ENCODE measurements at regions not wholly inside any gene's neighbourhood (a gene's known extent, or its start where the extent isn't known, plus 50 kb on each side); places are given as distances from the start of the nearest gene placed in this dataset.

GRCh38 chr18:5661179-5661578 is 117.4 kb upstream of the EPB41L3 start:
- no peak for TF ChIP-seq CTCF (IDR thresholded peaks at IDR 0.05; ENCODE audit: partially characterized antibody, unreplicated experiment)
- Mint-ChIP-seq H3K27me3 (ENCODE audit: unreplicated experiment) (no peaks in the 10 kb centered on the region), H3K9me3 (ENCODE audit: unreplicated experiment) (peaks cover 2% of the 10 kb centered on the region), H3K4me3 (ENCODE audit: unreplicated experiment) (no peak overlapping the region), H3K36me3 (ENCODE audit: unreplicated experiment) (no peaks in the 10 kb centered on the region), H3K4me1 (ENCODE audit: low read depth, unreplicated experiment) (no peaks in the 10 kb centered on the region), H3K27ac (ENCODE audit: unreplicated experiment) (no peak overlapping the region)
- DNase-seq = no peak

GRCh38 chr18:5653802-5654201 is 110.0 kb upstream of the EPB41L3 start:
- Mint-ChIP-seq H3K4me3 (ENCODE audit: unreplicated experiment) (no peak overlapping the region), H3K4me1 (ENCODE audit: low read depth, unreplicated experiment) (no peaks in the 10 kb centered on the region), H3K9me3 (ENCODE audit: unreplicated experiment) (no peaks in the 10 kb centered on the region), H3K36me3 (ENCODE audit: unreplicated experiment) (no peaks in the 10 kb centered on the region), H3K27me3 (ENCODE audit: unreplicated experiment) (no peaks in the 10 kb centered on the region), H3K27ac (ENCODE audit: unreplicated experiment) (no peak overlapping the region)
- no peak for DNase-seq
- no peak for TF ChIP-seq CTCF (IDR thresholded peaks at IDR 0.05; ENCODE audit: partially characterized antibody, unreplicated experiment)

GRCh38 chr18:5651736-5652135 is 107.9 kb upstream of the EPB41L3 start:
- H3K4me3 Mint-ChIP-seq (ENCODE audit: unreplicated experiment) = no peak overlapping the region
- no peak for TF ChIP-seq CTCF (IDR thresholded peaks at IDR 0.05; ENCODE audit: partially characterized antibody, unreplicated experiment)
- no peaks in the 10 kb centered on the region for H3K4me1 Mint-ChIP-seq (ENCODE audit: low read depth, unreplicated experiment)
- peaks cover 5% of the 10 kb centered on the region for H3K36me3 Mint-ChIP-seq (ENCODE audit: unreplicated experiment)
- H3K27me3 Mint-ChIP-seq (ENCODE audit: unreplicated experiment) = no peaks in the 10 kb centered on the region
- no peaks in the 10 kb centered on the region for H3K9me3 Mint-ChIP-seq (ENCODE audit: unreplicated experiment)
- DNase-seq = no peak
- H3K27ac Mint-ChIP-seq (ENCODE audit: unreplicated experiment) = no peak overlapping the region

- no peak for TF ChIP-seq CTCF (IDR thresholded peaks at IDR 0.05; ENCODE audit: partially characterized antibody, unreplicated experiment)
- H3K36me3 Mint-ChIP-seq (ENCODE audit: unreplicated experiment) = peaks cover 5% of the 10 kb centered on the region
- no peak for DNase-seq
- H3K27me3 Mint-ChIP-seq (ENCODE audit: unreplicated experiment) = no peaks in the 10 kb centered on the region
- H3K27ac Mint-ChIP-seq (ENCODE audit: unreplicated experiment) = no peak overlapping the region
- peaks cover 6% of the 10 kb centered on the region for H3K4me1 Mint-ChIP-seq (ENCODE audit: low read depth, unreplicated experiment)
- no peak overlapping the region for H3K4me3 Mint-ChIP-seq (ENCODE audit: unreplicated experiment)
- H3K9me3 Mint-ChIP-seq (ENCODE audit: unreplicated experiment) = no peaks in the 10 kb centered on the region
These were observed 105.6 kb upstream of the EPB41L3 start for GRCh38 chr18:5649439-5649838.

GRCh38 chr18:5646739-5647138 is 102.9 kb upstream of the EPB41L3 start:
- H3K4me3 Mint-ChIP-seq (ENCODE audit: unreplicated experiment) = no peak overlapping the region
- no peak overlapping the region for H3K27ac Mint-ChIP-seq (ENCODE audit: unreplicated experiment)
- H3K9me3 Mint-ChIP-seq (ENCODE audit: unreplicated experiment) = no peaks in the 10 kb centered on the region

More at GRCh38 chr18:5646739-5647138, 102.9 kb upstream of the EPB41L3 start:
- Mint-ChIP-seq H3K4me1 (ENCODE audit: low read depth, unreplicated experiment) (peaks cover 6% of the 10 kb centered on the region), H3K36me3 (ENCODE audit: unreplicated experiment) (peaks cover 5% of the 10 kb centered on the region), H3K27me3 (ENCODE audit: unreplicated experiment) (no peaks in the 10 kb centered on the region)
- no peak for DNase-seq
- no peak for TF ChIP-seq CTCF (IDR thresholded peaks at IDR 0.05; ENCODE audit: partially characterized antibody, unreplicated experiment)
